Frontal cortex (tissue), 4 donors: ENCODE measurements at regions not wholly inside any gene's neighbourhood (a gene's known extent, or its start where the extent isn't known, plus 50 kb on each side); places are given as distances from the start of the nearest gene placed in this dataset. TPM values are rescaled to one million over a fixed set of nuclear protein-coding genes. Genes with fewer than 3 reads are reported as not detected.
A peak's percentile ranks its signal among the peaks of the same experiment; 100 is the strongest.

Experiments
- DNase-seq, 2 donors: peaks; one replicate each; pipeline ENCODE4 v3.0.0; 2012; ENCODE audit warnings: low spot score in 2 of 2
- FAIRE-seq: peaks from 2 replicates; lab custom pipeline; 2012; peaks lifted over from hg19 to GRCh38; lab: Jason Lieb, UNC
- small RNA-seq: library from RNA; depleted of rRNA; stranded (forward); fragments of <200 nt; gene quantifications from one replicate; pipeline ENCODE3, GENCODE V24; 2014
- donor health status: control.
- donor health status: control.
- donor health status: control.

DNA sequence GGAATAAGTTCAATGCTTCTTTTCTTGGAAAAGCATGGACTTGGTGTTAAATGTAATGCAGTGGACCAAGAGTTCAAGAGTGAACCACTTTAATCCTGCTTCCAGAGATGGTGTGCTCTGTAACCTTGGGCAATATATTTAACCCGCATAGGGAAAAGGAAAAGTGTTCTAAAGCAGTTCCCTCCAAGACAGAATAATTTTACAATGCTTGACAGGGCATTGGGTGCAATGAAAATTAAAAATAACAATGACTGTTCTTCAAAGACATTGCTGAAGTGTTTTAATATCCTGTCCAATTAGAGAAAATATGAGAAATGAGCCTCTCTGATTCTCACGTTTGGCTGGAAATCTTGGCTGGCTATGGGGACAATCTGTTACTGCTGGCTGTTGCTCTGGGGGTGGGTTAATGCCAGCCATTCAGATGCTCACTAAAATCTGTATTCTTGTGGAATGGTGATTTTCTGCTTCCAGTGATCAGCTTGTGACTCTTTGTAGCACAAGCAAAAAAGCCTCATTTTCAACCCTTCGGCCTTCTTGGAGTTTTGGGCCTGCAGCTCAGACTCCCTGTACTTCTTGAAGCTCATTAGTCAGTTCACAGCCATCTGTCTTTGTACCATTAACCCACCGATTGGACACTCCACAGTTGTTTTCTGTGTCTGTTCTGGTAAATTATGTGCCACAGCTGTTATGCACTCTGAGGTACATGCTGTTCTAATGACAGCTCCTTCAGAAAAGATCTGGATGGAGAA, 310.6 kb downstream of the LMO7 start:
- FAIRE-seq (no peak), DNase-seq (peak in 1 of 2 donors; percentile 1)

DNA sequence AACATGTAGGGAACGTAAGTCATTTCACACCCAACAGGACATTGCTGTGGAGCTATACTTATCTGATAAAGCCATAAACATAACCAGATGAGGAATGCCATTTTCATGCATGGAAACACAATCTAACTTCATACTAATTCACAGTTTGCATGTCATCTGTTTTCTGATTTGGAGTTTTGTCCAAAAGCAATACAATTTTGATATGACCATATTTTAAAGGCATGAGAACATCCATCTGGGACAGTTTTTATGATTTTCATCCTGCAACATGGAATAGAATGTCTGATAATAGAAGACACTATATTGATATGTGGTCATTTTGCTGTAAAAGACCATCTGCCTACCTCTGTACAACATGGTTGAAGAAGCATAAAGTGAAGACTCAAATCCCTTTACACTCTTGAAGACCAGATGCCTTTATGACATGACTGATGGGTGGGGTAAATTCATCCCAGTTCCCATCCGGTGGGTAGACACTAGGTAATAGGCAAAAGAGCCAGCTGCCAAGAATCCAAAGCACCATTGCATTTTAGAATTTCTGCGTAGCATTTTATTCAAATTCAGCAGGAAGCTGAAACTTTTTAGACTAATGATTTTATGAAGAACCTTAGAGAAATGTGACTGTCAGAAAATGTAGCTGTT, 309.8 kb downstream of the LMO7 start:
- FAIRE-seq = no peak

DNA sequence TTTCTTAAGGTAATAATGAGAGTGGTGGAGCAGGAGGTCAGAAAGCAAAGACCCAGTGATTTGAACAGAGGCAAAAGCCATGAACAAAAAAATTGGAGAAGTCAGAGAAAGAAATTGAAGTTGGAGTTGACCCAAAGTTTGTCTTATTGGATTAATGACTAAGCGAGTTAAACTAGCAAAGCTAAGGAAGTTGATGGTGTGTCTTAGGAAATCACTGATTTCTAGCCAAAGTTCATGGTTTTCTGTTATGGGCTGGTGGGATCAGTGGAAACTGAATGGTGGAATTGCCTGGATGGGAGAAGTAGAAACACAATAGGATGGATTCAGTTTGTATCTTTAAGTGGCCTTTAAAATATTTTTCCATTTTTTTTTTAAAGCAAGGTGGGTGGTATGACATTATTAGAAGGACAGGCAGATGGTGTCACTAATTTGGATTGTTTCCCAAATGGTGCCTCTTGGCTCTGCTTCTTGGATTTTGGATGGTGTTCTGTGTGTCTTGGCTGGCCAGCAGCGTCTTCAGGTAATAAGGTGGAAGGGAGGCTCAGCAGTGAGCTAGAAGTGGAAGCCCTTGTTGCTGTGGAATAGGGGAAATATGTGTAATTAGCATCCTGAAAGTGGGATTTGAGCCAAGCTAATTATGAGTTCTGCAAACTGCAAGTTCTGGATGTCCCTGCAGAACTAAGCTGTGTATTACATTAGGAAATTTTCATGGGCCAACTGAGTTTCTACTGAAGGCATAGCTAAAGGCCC, 302.9 kb downstream of the LMO7 start:
- DNase-seq = no peak
- FAIRE-seq = no peak

More for the DNA sequence above, 309.8 kb downstream of the LMO7 start:
- no peak for DNase-seq

DNA sequence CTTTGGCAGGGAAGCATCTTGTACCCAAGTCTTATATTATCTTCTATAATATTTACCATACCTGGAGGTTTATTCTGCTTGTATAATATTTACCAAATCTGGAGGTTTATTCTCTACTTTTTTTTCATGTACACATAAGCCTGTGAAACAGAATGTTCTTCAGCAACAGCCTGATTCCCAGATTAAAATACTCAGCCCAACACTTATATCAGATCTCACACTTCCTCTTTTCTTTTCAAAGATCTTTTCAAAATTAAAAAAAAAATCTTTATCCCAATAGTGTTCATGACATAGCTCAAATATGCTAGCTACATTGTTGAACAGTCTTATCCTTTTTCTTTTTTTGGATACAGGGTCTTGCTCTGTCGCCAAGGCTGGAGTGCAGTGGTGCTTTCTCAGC, 300.7 kb downstream of the LMO7 start:
- no peak for FAIRE-seq
- no peak for DNase-seq

DNA sequence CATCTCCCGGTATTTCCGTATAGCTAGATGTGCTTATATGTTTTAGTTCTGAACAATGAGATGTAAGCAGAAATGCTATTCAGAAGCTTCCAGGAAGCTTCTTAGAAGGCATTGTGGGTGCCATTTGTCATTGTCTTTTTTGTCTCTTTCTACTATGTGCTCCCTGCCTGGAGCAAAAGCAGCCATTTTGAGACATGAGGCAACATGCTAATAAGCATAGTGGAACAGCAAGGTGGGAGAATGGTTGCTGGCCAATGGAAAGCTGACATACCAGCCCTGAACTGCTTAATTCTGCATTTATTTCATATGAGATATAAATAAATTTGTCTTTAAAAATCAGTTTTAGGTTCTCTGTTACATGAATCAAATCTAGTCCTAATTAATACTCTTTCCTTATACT, 299.7 kb downstream of the LMO7 start:
- no peak for FAIRE-seq
- DNase-seq = no peak

DNA sequence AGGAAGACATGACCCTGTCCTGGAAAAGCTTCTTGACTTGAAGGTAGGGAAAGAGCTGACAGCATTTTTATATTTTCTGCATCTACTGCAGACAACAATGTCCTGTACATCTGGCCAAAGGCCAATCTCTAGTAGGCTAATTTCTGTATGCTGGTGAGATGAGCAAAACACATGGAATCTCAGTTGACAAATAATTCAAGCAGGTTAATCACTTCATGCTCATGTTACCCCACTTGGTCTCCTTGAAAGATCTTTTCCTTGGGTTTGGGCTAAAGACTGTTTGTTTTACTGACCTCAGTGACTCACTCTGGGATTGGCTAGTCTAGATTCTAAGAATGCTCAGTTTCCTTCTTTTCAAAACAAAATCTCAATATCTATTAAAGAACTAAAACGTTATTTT, 298.8 kb downstream of the LMO7 start:
- FAIRE-seq = no peak
- DNase-seq = no peak

DNA sequence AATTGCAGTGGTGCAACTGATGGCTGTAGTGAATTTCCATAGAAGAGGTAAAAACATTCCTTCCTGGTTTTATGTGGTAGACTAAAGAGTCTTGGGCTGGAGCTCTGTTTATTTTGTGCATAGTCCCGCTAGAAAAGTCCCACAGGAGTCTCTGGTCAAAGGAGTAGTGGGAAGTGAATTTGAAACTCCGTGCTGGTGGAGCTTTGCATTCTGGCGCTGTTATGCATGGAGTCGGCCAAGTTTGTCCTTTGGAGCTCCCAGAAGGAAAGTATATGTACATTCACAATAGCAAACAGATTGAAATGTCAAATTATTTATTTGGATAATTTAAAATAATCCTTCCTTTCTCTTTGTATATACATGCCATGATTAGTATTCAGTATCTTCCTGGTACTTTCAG, 296.5 kb downstream of the LMO7 start:
- no peak for DNase-seq
- no peak for FAIRE-seq

DNA sequence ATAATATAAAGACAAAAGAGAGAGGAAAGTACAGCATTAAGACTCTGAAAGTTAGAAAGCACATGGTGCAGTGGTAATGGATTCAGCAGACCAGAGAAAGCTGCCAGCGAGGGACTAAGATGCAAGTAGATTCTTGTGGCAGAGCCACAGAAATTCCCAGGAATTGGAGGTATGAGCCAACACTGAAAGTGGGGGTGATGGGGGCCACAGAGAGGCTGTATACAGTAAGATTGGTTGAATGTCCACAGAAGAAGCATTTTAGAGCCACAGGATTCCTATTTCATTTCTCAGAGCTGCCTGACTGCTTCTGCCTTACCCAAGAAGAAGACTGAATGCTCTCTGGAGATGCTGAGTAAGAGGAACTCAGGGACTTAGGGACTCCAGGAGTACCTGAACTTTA, 295.0 kb downstream of the LMO7 start:
- no peak for DNase-seq
- no peak for FAIRE-seq

DNA sequence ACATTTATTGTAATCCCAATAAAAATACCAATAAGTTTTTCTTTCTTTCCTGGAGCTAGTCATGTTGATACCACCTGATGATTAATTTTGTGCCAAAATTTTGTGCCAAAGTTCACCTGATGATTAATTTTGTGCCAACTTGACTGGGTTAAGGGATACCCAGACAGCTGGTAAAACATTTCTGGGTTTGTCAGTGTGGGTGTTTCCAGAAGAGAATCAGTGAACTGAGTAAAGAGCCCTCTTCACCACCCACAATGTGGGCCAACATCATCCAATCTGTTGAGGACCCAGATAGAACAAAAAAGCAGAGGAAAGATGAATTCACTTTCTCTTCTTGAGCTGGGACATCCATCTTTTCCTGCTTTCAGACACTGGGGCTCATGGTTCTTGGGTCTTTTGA, 292.9 kb downstream of the LMO7 start:
- FAIRE-seq (no peak), DNase-seq (no peak)

DNA sequence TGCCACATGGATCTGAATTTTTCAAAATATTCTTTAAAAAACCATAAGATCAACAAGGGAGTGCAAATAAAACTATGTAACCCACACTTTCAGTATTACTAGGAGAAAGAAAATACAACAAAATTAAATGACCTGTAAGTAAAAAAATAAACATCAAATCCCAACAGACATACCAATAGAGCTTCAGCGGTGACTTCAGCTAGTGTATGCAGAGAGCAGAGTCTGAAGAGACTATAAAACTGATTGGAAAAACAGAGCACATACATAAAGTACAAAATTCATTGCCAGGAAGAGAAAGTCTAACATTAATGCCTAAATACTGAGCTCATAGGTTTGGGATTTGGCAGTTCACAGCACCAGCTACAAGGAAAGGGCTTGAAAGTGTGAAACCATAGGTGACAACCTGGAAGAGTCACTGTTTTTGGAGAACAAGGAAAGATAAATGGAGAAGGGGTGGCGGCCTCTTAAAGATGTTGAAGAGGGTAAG, 291.1 kb downstream of the LMO7 start:
- FAIRE-seq (no peak), DNase-seq (no peak)

DNA sequence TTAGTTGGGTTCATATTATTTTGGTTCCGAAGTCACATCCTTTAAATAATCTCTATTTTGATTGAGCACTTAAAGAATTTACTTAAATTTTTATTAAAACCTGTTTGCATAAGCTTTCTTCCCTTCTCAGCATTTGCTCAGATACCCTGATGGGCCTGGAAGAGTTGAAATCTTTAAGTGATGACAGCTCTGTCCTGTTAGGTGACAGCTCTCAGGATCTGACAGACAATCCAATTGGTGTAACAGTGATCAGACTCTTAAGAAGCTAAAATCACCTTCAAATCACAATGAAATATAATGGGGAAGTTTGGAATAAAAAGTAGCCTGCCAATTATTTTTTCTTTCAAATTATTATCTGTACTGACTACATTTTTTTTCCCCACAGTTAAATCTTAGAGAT, 284.4 kb downstream of the LMO7 start:
- FAIRE-seq = no peak
- no peak for DNase-seq

DNA sequence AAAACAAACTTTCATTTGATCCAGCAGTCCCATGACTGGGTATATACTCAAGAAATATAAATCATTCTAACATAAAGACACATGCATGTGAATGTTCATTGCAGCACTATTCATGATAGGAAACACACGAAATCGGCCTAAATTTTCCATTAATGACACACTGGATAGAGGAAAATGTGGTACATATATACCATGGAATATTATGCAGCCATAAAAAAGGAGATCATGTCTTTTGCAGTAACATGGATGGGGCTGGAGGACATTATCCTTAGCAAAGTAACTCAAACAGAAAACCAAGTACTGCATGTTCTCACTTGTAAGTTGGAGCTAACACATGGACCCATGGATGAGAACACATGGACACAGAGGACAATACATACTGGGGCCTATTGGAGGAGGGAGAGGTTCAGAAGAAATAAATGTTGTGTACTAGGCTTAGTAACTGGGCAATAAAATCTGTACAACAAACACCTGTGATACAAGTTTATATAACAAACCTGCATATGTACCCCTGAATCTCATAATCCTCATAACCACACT, 283.6 kb downstream of the LMO7 start:
- DNase-seq (no peak), FAIRE-seq (no peak)

DNA sequence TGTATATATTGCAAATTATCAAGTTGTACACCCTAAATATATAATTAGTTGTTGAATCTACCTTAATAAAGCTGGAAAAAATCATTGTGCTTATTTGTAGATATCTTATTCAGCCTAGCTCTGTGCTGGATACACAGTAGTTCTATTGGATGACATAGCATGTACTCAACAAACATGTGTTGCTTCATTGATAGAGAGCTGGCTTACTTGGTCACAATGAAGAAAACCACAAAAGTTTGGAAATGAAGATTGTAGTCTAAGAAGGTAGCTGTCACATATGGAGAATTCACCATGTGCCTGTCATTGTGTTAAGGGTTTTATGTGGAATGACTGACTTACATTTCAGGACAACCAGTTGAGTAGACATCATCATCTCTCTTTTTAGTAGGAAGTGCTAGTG, 278.9 kb downstream of the LMO7 start:
- no peak for FAIRE-seq
- DNase-seq = no peak

DNA sequence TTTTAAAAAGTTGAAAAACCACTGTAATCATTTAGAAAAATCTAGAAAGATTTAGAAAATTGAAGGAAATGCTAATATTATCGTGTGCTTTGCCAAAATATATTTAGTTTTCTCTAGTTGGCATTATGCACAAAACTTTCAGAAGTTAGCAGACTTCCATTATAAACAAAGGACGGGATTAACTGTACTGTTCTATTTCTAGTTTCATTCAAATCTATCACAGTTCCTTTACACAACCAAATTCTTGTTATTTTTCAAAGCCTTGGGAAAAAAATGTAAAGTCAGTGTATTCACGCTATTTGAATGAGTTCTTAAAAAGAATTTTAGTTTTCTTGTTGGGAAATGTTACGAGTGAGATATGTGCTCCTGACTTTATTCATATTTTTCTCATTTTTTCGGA, 277.8 kb downstream of the LMO7 start:
- FAIRE-seq (no peak), DNase-seq (no peak)

DNA sequence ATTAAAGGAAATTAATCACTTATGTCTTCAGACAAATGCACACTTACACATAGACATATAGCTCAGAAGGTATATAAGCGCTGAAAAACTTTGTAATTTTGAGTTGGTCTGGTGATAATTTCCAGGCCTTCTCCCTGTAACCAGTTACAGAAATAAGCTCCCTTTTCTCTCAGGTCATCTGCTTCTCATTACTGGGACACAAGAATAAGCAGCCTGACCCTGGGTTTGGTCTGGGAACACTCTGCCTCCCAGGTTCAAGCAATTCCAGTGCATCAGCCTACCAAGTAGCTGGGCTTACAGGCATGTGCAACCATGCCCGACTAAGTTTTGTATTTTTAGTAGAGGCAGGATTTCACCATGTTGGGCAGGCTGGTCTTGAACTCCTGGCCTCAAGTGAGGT, 274.5 kb downstream of the LMO7 start:
- DNase-seq = no peak
- no peak for FAIRE-seq

Small RNAs in the stretch of these regions (small RNA-seq; reads per million reads assigned to genes)
- not detected for gene RN7SL571P
